ENCODE measurements at regions not wholly inside any gene's neighbourhood (a gene's known extent, or its start where the extent isn't known, plus 50 kb on each side); places are given as distances from the start of the nearest gene placed in this dataset.

GRCh38 chr13:44132710-44133109 is 240.9 kb upstream of the SERP2 start:
- no peak for TF ChIP-seq POLR2A (IDR thresholded peaks at IDR 0.05)
- TF ChIP-seq, protein P1, sequence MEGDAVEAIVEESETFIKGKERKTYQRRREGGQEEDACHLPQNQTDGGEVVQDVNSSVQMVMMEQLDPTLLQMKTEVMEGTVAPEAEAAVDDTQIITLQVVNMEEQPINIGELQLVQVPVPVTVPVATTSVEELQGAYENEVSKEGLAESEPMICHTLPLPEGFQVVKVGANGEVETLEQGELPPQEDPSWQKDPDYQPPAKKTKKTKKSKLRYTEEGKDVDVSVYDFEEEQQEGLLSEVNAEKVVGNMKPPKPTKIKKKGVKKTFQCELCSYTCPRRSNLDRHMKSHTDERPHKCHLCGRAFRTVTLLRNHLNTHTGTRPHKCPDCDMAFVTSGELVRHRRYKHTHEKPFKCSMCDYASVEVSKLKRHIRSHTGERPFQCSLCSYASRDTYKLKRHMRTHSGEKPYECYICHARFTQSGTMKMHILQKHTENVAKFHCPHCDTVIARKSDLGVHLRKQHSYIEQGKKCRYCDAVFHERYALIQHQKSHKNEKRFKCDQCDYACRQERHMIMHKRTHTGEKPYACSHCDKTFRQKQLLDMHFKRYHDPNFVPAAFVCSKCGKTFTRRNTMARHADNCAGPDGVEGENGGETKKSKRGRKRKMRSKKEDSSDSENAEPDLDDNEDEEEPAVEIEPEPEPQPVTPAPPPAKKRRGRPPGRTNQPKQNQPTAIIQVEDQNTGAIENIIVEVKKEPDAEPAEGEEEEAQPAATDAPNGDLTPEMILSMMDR (IDR thresholded peaks at IDR 0.05): no peak
- TF ChIP-seq POLR2AphosphoS5 (IDR thresholded peaks at IDR 0.05): no peak

Data from suprapubic skin (tissue), 4 donors.